Ovary (tissue), 3 donors: ENCODE measurements at regions not wholly inside any gene's neighbourhood (a gene's known extent, or its start where the extent isn't known, plus 50 kb on each side); places are given as distances from the start of the nearest gene placed in this dataset.

Source experiments
- EP300 ChIP-seq: sonication (generic); formaldehyde crosslinking; IDR thresholded peaks from one replicate; pipeline ENCODE4 v1.6.1; 2017; ENCODE audit warnings: antibody characterized with exemption
- TF ChIP-seq, protein P1 (sequence below), 3 donors: fragments of 450-650 bp in 2 of 3; fragments of 200-600 bp in 1 of 3; IDR thresholded peaks; one replicate each; pipeline versions ENCODE4 v1.5.1 to v1.8.0; 2016 to 2022; ENCODE audit warnings: antibody characterized with exemption in 3 of 3, mild to moderate bottlenecking in 1 of 3
- donor health status: DM: no; HTN: no; CAD: no.

DNA sequence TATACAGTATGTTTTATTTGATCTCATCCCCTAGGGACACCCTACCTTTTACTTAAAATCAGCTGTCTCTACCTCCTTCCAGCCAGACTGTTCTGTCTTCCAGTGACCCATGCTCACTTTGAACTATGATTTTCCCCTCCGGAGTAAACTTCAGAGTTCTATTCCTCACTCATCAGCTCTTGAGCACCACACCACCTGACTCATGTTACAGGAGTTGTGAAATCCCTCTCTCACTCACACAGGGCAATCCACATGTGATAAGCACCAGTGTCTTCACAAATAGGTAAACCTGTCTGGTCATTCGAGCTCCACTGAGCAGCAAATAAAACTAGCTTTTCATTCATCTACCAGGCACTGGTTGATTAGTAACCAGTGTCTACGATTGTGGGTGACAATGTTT is 177.3 kb upstream of the BMP4 start:
- TF ChIP-seq, protein P1, sequence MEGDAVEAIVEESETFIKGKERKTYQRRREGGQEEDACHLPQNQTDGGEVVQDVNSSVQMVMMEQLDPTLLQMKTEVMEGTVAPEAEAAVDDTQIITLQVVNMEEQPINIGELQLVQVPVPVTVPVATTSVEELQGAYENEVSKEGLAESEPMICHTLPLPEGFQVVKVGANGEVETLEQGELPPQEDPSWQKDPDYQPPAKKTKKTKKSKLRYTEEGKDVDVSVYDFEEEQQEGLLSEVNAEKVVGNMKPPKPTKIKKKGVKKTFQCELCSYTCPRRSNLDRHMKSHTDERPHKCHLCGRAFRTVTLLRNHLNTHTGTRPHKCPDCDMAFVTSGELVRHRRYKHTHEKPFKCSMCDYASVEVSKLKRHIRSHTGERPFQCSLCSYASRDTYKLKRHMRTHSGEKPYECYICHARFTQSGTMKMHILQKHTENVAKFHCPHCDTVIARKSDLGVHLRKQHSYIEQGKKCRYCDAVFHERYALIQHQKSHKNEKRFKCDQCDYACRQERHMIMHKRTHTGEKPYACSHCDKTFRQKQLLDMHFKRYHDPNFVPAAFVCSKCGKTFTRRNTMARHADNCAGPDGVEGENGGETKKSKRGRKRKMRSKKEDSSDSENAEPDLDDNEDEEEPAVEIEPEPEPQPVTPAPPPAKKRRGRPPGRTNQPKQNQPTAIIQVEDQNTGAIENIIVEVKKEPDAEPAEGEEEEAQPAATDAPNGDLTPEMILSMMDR (IDR thresholded peaks at IDR 0.05), result no peak
- no peak for TF ChIP-seq EP300
